Gastroesophageal sphincter (tissue), 4 donors: ENCODE measurements at regions not wholly inside any gene's neighbourhood (a gene's known extent, or its start where the extent isn't known, plus 50 kb on each side); places are given as distances from the start of the nearest gene placed in this dataset.

Source experiments
- ATAC-seq: fragments of 150-250 bp; one replicate; pipeline ENCODE4 v1.9.1; 2016; ENCODE audit warnings: mild to moderate bottlenecking, moderate library complexity
- H3K27ac ChIP-seq, 4 donors: fragments of 200-600 bp; sonication (generic) in 3 of 4; 1 replicate in 3 of 4; 2 replicates in 1 of 4; pipeline ENCODE4 v1.5.1; 2016 to 2019
- H3K27me3 ChIP-seq: fragments of 200-600 bp; sonication (generic); one replicate; pipeline ENCODE4 v1.5.1; 2019
- H3K36me3 ChIP-seq, 2 donors: fragments of 200-600 bp; sonication (generic); one replicate each; pipeline ENCODE4 v1.5.1; 2019; ENCODE audit warnings: control low read depth in 1 of 2
- H3K4me1 ChIP-seq, 3 donors: fragments of 200-600 bp; sonication (generic); 1 replicate in 2 of 3; 2 replicates in 1 of 3; pipeline ENCODE4 v1.5.1; 2016 to 2019; ENCODE audit warnings: control low read depth in 2 of 3
- H3K4me3 ChIP-seq, 2 donors: fragments of 200-600 bp; sonication (generic); one replicate each; pipeline ENCODE4 v1.5.1; 2019; ENCODE audit warnings: mild to moderate bottlenecking in 1 of 2, moderate library complexity in 1 of 2
- H3K9me3 ChIP-seq, 3 donors: fragments of 200-600 bp; sonication (generic); one replicate each; pipeline ENCODE4 v1.5.1; 2017 to 2019; ENCODE audit warnings: control low read depth in 2 of 3
- EP300 ChIP-seq: sonication (generic); formaldehyde crosslinking; IDR thresholded peaks from one replicate; pipeline ENCODE4 v1.6.1; 2017; ENCODE audit warnings: antibody characterized with exemption, mild to moderate bottlenecking
- POLR2A ChIP-seq, 2 donors: fragments of 450-650 bp; IDR thresholded peaks; one replicate each; pipeline ENCODE4 v1.6.1; 2017; ENCODE audit warnings: antibody characterized with exemption in 2 of 2, mild to moderate bottlenecking in 2 of 2, moderate library complexity in 1 of 2
- POLR2AphosphoS5 ChIP-seq: sonication (generic); formaldehyde crosslinking; IDR thresholded peaks from one replicate; pipeline ENCODE4 v1.6.1; 2017; ENCODE audit warnings: antibody characterized with exemption
- WGBS, 2 donors: methylation state at CpG; one replicate each; pipeline ENCODE4 v1.1.5; 2018; ENCODE audit warnings: low coverage in 1 of 2; 5-methylcytosine and 5-hydroxymethylcytosine counted together
- TF ChIP-seq, protein P1 (sequence below), 4 experiments: fragments of 200-600 bp in 2 of 4; fragments of 450-650 bp in 2 of 4; sonication (generic) in 1 of 4; IDR thresholded peaks; one replicate each; pipeline ENCODE4 v1.5.1; 2017 to 2019; ENCODE audit warnings: antibody characterized with exemption in 4 of 4, mild to moderate bottlenecking in 2 of 4, moderate library complexity in 2 of 4

DNA sequence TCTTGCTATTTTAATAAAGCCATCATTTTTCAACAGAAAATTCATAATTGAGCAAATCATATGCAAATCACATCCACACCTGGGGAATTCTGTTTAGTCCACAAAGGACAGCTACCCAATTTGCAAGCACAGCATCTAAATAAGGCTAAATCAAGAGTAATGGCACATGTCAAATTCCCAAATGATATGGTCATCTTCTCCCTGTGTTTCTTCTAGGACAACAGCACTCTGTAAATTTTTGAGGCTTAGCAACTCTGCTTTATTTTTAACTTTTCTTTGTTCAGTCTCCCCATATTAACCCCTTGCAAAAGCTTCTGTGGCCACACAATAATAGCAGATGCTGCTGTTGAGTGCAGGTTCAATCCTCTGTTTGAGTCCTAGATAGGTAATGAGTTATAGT is 155.6 kb upstream of the DAAM1 start:
- no peaks in the 10 kb centered on the region for H3K9me3 ChIP-seq
- TF ChIP-seq EP300 (no peak), POLR2AphosphoS5 (no peak), POLR2A (IDR thresholded peaks at IDR 0.05) (no peak)
- TF ChIP-seq, protein P1, sequence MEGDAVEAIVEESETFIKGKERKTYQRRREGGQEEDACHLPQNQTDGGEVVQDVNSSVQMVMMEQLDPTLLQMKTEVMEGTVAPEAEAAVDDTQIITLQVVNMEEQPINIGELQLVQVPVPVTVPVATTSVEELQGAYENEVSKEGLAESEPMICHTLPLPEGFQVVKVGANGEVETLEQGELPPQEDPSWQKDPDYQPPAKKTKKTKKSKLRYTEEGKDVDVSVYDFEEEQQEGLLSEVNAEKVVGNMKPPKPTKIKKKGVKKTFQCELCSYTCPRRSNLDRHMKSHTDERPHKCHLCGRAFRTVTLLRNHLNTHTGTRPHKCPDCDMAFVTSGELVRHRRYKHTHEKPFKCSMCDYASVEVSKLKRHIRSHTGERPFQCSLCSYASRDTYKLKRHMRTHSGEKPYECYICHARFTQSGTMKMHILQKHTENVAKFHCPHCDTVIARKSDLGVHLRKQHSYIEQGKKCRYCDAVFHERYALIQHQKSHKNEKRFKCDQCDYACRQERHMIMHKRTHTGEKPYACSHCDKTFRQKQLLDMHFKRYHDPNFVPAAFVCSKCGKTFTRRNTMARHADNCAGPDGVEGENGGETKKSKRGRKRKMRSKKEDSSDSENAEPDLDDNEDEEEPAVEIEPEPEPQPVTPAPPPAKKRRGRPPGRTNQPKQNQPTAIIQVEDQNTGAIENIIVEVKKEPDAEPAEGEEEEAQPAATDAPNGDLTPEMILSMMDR (IDR thresholded peaks at IDR 0.05) = no peak
- H3K4me3 ChIP-seq = no peak overlapping the region
- H3K27me3 ChIP-seq = no peaks in the 10 kb centered on the region
- H3K4me1 ChIP-seq = peaks cover 0 to 7% (median 0%) of the 10 kb centered on the region in 3 donors
- no peak overlapping the region for H3K27ac ChIP-seq
- no peaks in the 10 kb centered on the region for H3K36me3 ChIP-seq
- no peak for ATAC-seq

DNA sequence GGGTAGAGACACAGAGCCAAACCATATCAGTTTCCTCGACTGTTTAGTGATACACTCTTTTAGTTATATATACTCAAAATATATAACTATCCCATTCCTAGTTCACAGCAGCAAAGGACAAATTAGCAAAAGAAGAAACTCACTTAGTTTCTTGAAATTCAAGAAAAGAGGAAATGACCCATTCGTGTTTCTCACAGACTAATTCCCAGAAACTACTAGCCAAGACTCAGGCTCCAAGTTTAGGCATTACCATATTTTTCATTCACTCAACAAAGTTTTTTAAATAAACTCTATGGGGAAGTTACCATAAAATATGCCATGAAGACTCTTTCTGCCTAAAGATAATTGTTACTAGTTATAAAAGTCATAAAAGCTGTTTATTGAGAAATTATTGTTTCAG is 152.3 kb upstream of the DAAM1 start:
- H3K36me3 ChIP-seq = no peaks in the 10 kb centered on the region
- no peak overlapping the region for H3K27ac ChIP-seq
- WGBS, 2 donors = 71 to 90% methylated on average over 2 of the region's 2 CpGs
- no peaks in the 10 kb centered on the region for H3K4me1 ChIP-seq
- no peak for ATAC-seq
- no peaks in the 10 kb centered on the region for H3K27me3 ChIP-seq
- TF ChIP-seq POLR2AphosphoS5 (no peak), EP300 (no peak), POLR2A (IDR thresholded peaks at IDR 0.05) (no peak)
- TF ChIP-seq, protein P1 (IDR thresholded peaks at IDR 0.05) = no peak
- H3K4me3 ChIP-seq = no peak overlapping the region
- H3K9me3 ChIP-seq = no peaks in the 10 kb centered on the region

DNA sequence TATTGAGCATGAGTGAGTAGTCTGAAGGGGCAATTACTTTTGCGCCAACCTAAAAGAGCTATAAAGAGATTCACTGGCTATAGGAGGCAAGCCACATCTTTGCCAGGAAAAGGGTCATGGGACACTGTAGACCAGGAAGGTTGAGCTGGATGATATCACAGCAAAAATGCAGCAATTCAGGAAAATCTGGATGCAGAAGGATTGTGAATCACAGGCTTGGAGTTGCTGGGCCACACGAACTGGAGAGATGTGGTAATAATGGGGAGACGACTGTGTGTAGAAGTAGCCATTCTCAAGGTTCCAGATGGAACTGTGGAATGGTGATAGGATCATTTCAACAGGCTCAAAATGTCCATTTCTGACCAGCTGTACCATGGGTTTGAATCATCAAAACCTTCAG is 151.4 kb upstream of the DAAM1 start:
- H3K4me1 ChIP-seq = no peaks in the 10 kb centered on the region
- no peak for TF ChIP-seq POLR2A (IDR thresholded peaks at IDR 0.05)
- no peak for TF ChIP-seq EP300
- TF ChIP-seq POLR2AphosphoS5 = no peak
- TF ChIP-seq, protein P1 (IDR thresholded peaks at IDR 0.05) = no peak
- H3K36me3 ChIP-seq = no peaks in the 10 kb centered on the region
- H3K27ac ChIP-seq = no peak overlapping the region
- H3K9me3 ChIP-seq = no peaks in the 10 kb centered on the region
- H3K27me3 ChIP-seq = no peaks in the 10 kb centered on the region
- 56 to 74% methylated on average over 3 of the region's 3 CpGs for WGBS, 2 donors
- no peak for ATAC-seq
- H3K4me3 ChIP-seq = no peak overlapping the region

DNA sequence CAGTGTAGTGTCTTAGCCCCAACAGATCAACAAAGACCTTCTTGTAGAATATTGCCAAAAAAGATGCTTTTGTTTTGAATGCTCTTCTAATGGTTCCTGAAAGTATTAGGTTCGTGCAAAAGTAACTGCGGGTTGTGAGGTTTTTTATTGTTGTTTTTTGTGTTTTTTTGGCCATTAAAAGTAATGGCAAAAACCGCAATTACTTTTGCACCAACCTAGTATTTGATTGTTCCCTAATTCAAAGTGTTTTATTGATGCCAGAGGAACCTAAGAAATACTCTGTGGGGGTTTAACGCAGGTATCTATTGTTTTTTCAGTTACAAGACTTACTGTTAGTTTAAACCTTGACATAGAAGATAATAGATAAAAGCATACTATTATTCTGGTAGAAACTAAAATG is 150.8 kb upstream of the DAAM1 start:
- no peak overlapping the region for H3K4me3 ChIP-seq
- H3K36me3 ChIP-seq = no peaks in the 10 kb centered on the region
- no peaks in the 10 kb centered on the region for H3K9me3 ChIP-seq
- no peaks in the 10 kb centered on the region for H3K27me3 ChIP-seq
- no peak for ATAC-seq
- no peak overlapping the region for H3K27ac ChIP-seq
- WGBS, 2 donors = 100% methylated on average over 4 of the region's 4 CpGs
- no peaks in the 10 kb centered on the region for H3K4me1 ChIP-seq
- TF ChIP-seq POLR2AphosphoS5 (no peak), POLR2A (IDR thresholded peaks at IDR 0.05) (no peak), EP300 (no peak)
- TF ChIP-seq, protein P1 (IDR thresholded peaks at IDR 0.05) = no peak

DNA sequence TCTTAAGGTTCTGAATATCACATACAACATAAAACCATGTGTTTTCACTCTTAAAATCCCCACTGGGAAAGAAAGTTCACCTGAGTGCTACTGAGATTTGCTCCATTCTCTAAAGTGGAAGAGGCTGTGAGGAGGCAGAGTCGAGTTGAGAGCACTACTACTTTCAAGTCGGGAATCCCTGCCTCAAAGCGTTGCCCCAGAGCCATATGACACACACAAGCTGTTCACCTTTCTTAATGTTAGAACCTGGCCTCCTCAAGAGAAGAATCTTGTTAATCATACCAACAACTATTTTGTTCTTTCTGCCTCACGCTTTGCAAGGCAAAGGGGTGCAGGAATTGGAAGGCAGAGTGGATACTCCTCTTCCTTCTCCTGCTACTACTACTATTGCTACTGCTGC is 149.7 kb upstream of the DAAM1 start:
- Histone ChIP-seq H3K36me3 (no peaks in the 10 kb centered on the region), H3K27me3 (no peaks in the 10 kb centered on the region)

More for the DNA sequence above, 149.7 kb upstream of the DAAM1 start:
- H3K27ac ChIP-seq = no peak overlapping the region
- WGBS, 2 donors = 87 to 92% methylated on average over 4 of the region's 4 CpGs
- no peak for ATAC-seq
- TF ChIP-seq POLR2AphosphoS5 = no peak
- no peak for TF ChIP-seq EP300
- TF ChIP-seq POLR2A (IDR thresholded peaks at IDR 0.05) = no peak
- TF ChIP-seq, protein P1 (IDR thresholded peaks at IDR 0.05) = no peak
- H3K9me3 ChIP-seq = no peaks in the 10 kb centered on the region
- no peak overlapping the region for H3K4me3 ChIP-seq
- no peaks in the 10 kb centered on the region for H3K4me1 ChIP-seq
